ENCODE measurements at regions not wholly inside any gene's neighbourhood (a gene's known extent, or its start where the extent isn't known, plus 50 kb on each side); places are given as distances from the start of the nearest gene placed in this dataset.

DNA sequence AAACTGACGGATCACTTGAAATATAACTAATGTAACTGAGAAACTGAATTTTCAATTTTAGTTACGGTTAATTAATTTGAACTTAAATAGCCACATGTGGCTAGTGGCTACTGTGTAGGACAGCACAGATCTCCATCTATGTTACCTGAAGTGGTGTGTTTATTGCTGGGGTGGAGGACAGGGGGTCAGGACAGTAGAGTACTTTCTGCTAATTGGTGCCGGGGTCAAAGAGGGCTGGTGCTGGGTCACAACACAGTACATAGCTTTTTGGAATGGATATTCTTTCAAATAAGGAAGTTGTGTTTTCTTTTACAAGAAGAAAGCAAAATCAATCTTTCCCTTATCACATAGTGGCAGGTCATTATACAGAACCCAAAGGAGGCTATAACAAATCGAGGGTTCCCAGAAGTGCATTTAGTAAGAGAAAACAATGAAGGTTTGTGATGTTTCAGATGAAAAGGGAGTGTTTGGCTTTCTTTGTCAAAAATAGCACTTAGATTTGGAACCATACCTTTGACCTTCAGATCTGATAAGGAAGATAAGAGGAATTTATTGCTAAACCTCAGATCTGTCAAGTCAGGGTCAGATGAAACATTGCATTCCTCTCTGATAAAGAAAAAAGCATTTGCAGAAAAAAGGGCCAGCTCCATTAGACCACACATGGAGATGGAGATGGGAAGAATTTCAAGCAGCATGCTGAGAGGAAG is 384.5 kb downstream of the AASDHPPT start:
- no peak for DNase-seq (ENCODE audit: low read depth)
- no peak overlapping the region for H3K4me3 ChIP-seq (ENCODE audit: low read depth, low read length)
- TF ChIP-seq, protein P1, sequence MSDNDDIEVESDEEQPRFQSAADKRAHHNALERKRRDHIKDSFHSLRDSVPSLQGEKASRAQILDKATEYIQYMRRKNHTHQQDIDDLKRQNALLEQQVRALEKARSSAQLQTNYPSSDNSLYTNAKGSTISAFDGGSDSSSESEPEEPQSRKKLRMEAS (IDR thresholded peaks at IDR 0.05; ENCODE audit: low read depth, low read length): no peak
- TF ChIP-seq POLR2A (IDR thresholded peaks at IDR 0.05; ENCODE audit: extremely low read depth, insufficient read length) (no peak), MYC (IDR thresholded peaks at IDR 0.05; ENCODE audit: low read depth, low read length) (no peak)
- TF ChIP-seq, protein P2, sequence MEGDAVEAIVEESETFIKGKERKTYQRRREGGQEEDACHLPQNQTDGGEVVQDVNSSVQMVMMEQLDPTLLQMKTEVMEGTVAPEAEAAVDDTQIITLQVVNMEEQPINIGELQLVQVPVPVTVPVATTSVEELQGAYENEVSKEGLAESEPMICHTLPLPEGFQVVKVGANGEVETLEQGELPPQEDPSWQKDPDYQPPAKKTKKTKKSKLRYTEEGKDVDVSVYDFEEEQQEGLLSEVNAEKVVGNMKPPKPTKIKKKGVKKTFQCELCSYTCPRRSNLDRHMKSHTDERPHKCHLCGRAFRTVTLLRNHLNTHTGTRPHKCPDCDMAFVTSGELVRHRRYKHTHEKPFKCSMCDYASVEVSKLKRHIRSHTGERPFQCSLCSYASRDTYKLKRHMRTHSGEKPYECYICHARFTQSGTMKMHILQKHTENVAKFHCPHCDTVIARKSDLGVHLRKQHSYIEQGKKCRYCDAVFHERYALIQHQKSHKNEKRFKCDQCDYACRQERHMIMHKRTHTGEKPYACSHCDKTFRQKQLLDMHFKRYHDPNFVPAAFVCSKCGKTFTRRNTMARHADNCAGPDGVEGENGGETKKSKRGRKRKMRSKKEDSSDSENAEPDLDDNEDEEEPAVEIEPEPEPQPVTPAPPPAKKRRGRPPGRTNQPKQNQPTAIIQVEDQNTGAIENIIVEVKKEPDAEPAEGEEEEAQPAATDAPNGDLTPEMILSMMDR (IDR thresholded peaks at IDR 0.05; ENCODE audit: low read depth, low read length): no peak

DNA sequence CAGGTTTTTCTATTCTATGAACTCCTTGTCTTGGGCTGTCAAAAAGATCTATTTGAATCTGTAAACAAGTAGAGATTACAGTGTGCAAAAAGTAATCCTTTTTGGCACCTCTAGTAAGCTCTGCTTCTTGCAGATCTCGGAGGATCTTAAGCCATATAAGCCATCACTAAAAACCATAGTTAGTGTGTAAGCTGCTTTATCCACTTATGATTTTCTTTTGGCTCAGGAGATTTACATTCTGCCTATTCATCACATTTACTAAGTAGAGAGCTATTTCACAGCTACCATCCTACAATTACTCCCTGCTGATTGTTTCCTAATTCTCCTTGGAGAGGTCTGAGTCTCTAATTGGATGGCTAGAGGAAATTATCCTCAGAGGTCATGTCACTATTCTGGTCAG is 385.7 kb downstream of the AASDHPPT start:
- TF ChIP-seq, protein P2 (IDR thresholded peaks at IDR 0.05; ENCODE audit: low read depth, low read length): no peak
- TF ChIP-seq MYC (IDR thresholded peaks at IDR 0.05; ENCODE audit: low read depth, low read length) (no peak), POLR2A (IDR thresholded peaks at IDR 0.05; ENCODE audit: extremely low read depth, insufficient read length) (no peak)
- TF ChIP-seq, protein P1 (IDR thresholded peaks at IDR 0.05; ENCODE audit: low read depth, low read length): no peak
- DNase-seq (ENCODE audit: low read depth): no peak
- no peak overlapping the region for H3K4me3 ChIP-seq (ENCODE audit: low read depth, low read length)

DNA sequence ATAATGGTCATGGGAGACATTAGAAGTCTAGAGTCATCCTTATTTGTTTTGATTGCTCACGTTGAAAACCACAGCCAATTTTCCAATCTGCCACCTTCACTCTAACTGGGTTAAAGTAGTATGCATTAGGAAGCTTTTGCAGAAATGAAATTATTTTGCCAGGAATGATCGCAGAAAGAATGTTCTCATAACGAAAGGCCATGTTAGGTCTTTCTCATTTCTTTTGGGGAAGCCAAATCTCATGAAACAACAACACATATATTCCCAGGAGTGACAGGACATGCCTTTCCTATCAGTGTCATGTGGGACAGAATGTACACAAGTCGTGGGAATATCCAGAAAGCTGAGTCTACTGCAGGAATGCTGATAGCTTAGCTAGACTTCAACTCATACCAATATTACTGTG is 386.3 kb downstream of the AASDHPPT start:
- H3K4me3 ChIP-seq (ENCODE audit: low read depth, low read length): no peak overlapping the region
- no peak for DNase-seq (ENCODE audit: low read depth)
- TF ChIP-seq POLR2A (IDR thresholded peaks at IDR 0.05; ENCODE audit: extremely low read depth, insufficient read length): no peak
- TF ChIP-seq, protein P1 (IDR thresholded peaks at IDR 0.05; ENCODE audit: low read depth, low read length): no peak
- no peak for TF ChIP-seq MYC (IDR thresholded peaks at IDR 0.05; ENCODE audit: low read depth, low read length)
- TF ChIP-seq, protein P2 (IDR thresholded peaks at IDR 0.05; ENCODE audit: low read depth, low read length): no peak

DNA sequence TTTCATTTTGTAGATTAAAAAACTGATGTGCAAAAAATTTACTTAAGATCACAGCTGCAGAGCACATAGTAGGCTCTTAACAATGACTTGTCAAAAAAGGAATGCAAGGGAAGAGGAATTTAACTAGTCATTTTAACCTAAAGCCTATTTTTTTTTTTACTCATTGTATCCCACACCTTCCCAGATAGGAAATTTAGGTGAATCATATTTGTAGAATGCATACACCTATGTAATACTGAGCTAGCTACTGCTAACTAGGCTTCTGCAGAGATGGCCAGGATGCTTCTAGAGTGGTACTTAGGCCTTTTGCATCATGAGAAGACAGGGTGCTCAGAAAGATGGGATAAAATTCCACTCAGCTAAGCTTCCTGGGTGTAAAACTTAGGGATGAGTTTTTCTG is 387.3 kb downstream of the AASDHPPT start:
- no peak for DNase-seq (ENCODE audit: low read depth)
- no peak overlapping the region for H3K4me3 ChIP-seq (ENCODE audit: low read depth, low read length)
- TF ChIP-seq MYC (IDR thresholded peaks at IDR 0.05; ENCODE audit: low read depth, low read length) (no peak), POLR2A (IDR thresholded peaks at IDR 0.05; ENCODE audit: extremely low read depth, insufficient read length) (no peak)
- TF ChIP-seq, protein P1 (IDR thresholded peaks at IDR 0.05; ENCODE audit: low read depth, low read length): no peak
- TF ChIP-seq, protein P2 (IDR thresholded peaks at IDR 0.05; ENCODE audit: low read depth, low read length): no peak

DNA sequence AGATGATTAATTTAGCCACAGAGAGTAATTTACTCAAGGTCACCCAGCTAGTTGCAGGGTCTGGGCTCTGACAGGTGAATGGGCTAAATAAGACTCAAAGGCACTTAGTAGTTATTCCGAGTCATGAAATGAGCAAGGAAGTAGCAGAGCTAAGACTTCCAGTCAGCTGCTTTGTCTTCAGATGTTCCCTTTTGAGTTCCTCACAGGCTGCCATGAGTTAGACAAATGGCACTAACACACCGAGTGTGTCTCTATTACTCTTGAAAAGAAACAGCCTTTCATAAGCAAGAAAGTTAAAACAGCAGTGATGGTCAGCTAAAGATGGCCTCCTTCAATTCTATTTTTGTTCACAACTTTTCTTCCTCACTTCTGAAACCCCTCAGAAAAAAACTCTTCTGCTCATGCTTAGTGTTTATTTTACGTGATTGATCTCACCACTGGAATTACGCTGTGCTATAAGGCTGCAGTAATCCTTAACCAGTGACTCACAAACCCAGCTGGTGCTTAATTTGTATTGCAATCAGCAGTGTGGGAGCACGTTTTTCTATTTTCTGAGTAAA is 389.1 kb downstream of the AASDHPPT start:
- no peak for DNase-seq (ENCODE audit: low read depth)
- TF ChIP-seq POLR2A (IDR thresholded peaks at IDR 0.05; ENCODE audit: extremely low read depth, insufficient read length) (no peak), MYC (IDR thresholded peaks at IDR 0.05; ENCODE audit: low read depth, low read length) (no peak)
- TF ChIP-seq, protein P2 (IDR thresholded peaks at IDR 0.05; ENCODE audit: low read depth, low read length): no peak
- TF ChIP-seq, protein P1 (IDR thresholded peaks at IDR 0.05; ENCODE audit: low read depth, low read length): no peak
- H3K4me3 ChIP-seq (ENCODE audit: low read depth, low read length): no peak overlapping the region
